ENCODE measurements at regions not wholly inside any gene's neighbourhood (a gene's known extent, or its start where the extent isn't known, plus 50 kb on each side); places are given as distances from the start of the nearest gene placed in this dataset.

DNA sequence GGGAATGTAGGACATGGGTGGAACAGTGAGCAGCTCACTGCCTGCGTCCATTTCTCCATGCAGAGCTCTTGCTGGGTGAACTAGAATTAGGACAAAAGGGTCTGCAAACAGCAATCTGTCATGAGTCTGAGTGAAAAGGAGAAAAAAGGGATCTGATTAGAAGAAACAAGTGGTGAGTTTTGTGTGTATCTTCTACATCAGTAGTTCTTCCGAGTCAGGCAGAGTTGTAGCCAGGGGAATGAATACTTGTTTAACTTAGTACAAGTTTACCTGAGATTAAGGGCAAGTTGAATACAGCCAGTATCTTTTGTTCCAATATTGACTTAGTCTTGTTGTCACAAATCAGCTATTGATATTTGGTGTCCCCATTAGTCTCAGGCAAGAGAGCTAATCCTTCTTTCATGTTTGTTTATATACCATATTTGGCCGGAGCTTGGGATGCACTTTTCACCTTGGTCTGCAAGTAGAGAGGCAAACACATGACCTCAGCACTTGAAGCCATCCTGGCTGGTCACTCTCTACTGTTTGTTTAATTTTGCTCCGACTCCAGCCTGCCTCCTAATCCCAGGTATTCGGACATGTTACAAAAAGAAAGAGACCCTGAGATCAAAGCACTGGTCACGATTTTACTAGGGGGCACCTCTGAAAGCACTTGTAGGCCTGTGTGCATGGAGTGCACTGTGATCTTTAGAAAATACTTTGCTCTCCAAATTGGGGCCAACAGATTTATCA lies 211.0 kb upstream of the NT5C1B start:
- no peaks in the 10 kb centered on the region for H3K36me3 ChIP-seq (replicated peaks; ENCODE audit: low read depth, low read length)
- no peak overlapping the region for H2AFZ ChIP-seq (ENCODE audit: low read depth, low read length)
- H3K9me3 ChIP-seq (ENCODE audit: insufficient read depth, low read length) = no peaks in the 10 kb centered on the region
- no peak overlapping the region for H3K9ac ChIP-seq (ENCODE audit: low read length)
- no peaks in the 10 kb centered on the region for H3K27me3 ChIP-seq (ENCODE audit: low read depth, low read length)
- no peak for TF ChIP-seq EZH2phosphoT487 (IDR thresholded peaks at IDR 0.05; ENCODE audit: low read depth)
- no peaks in the 10 kb centered on the region for H3K4me1 ChIP-seq (ENCODE audit: low read length)
- no peaks in the 10 kb centered on the region for H4K20me1 ChIP-seq (ENCODE audit: insufficient read depth, low read length)
- H3K27ac ChIP-seq (ENCODE audit: low read length) = no peak overlapping the region
- H3K4me2 ChIP-seq (ENCODE audit: low read length) = no peak overlapping the region
- H3K79me2 ChIP-seq (ENCODE audit: low read length) = no peaks in the 10 kb centered on the region
- H3K4me3 ChIP-seq (ENCODE audit: low read length) = no peak overlapping the region

DNA sequence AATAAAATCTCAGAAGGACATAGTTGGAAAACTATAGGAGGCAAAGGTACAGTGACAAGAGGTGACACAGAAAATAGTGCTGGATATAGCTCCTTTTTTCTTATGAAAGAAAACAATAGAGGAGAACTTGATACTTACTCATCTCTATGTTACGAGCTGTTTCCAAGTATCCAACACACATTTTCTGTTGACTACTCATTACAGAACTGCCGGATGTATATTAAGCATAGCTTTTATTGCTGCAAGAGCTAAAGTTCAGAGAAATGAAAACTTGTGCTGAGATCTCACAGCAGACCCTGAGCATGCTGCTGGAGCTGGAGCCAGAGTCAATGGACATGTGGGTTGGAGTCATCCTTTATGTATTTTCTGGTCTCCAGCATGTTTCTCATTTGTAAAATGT lies 210.0 kb upstream of the NT5C1B start:
- Histone ChIP-seq H3K9me3 (ENCODE audit: insufficient read depth, low read length) (no peaks in the 10 kb centered on the region), H3K9ac (ENCODE audit: low read length) (no peak overlapping the region), H3K27me3 (ENCODE audit: low read depth, low read length) (no peaks in the 10 kb centered on the region), H3K27ac (ENCODE audit: low read length) (no peak overlapping the region), H3K4me2 (ENCODE audit: low read length) (no peak overlapping the region), H3K79me2 (ENCODE audit: low read length) (no peaks in the 10 kb centered on the region), H4K20me1 (ENCODE audit: insufficient read depth, low read length) (no peaks in the 10 kb centered on the region), H3K4me3 (ENCODE audit: low read length) (no peak overlapping the region), H3K4me1 (ENCODE audit: low read length) (no peaks in the 10 kb centered on the region), H2AFZ (ENCODE audit: low read depth, low read length) (no peak overlapping the region), H3K36me3 (replicated peaks; ENCODE audit: low read depth, low read length) (no peaks in the 10 kb centered on the region)
- TF ChIP-seq EZH2phosphoT487 (IDR thresholded peaks at IDR 0.05; ENCODE audit: low read depth) = no peak
- TF ChIP-seq, protein P1, sequence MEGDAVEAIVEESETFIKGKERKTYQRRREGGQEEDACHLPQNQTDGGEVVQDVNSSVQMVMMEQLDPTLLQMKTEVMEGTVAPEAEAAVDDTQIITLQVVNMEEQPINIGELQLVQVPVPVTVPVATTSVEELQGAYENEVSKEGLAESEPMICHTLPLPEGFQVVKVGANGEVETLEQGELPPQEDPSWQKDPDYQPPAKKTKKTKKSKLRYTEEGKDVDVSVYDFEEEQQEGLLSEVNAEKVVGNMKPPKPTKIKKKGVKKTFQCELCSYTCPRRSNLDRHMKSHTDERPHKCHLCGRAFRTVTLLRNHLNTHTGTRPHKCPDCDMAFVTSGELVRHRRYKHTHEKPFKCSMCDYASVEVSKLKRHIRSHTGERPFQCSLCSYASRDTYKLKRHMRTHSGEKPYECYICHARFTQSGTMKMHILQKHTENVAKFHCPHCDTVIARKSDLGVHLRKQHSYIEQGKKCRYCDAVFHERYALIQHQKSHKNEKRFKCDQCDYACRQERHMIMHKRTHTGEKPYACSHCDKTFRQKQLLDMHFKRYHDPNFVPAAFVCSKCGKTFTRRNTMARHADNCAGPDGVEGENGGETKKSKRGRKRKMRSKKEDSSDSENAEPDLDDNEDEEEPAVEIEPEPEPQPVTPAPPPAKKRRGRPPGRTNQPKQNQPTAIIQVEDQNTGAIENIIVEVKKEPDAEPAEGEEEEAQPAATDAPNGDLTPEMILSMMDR (IDR thresholded peaks at IDR 0.05; ENCODE audit: low read depth, low read length) = no peak

DNA sequence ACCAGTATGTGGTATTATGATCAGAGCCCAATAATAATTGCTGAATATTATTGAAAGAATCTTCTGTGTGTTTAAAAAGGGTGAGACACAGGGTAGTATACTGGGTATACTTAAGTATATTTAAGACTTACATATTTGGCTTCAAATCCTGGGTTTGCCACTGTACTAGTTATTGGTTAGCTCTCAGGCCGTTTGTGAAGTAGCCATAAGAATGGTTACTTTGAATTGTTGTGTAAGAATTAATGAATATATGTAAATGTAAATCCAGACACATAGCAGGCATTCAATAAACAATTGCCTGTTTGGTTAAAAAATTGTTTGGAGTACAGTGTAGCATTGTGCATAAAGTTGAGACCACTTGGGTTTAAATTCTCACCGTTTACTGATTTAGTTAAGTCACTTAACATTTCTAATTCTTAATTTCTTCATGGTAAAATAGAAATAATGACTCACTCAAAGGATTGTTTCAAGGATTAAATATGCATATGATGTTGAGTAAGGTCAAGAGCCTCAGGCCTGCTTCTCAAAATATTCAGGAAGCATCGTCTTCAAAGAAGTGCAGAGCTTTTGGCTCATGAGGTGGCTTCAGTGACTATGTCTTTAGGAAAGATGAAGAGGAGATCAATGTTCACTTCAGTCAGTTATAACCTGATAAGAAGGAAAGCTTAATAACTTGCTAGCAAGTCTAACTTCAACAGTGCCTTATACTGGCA lies 207.9 kb upstream of the NT5C1B start:
- H4K20me1 ChIP-seq (ENCODE audit: insufficient read depth, low read length) = no peaks in the 10 kb centered on the region
- H3K9ac ChIP-seq (ENCODE audit: low read length) = no peak overlapping the region
- H3K4me2 ChIP-seq (ENCODE audit: low read length) = no peak overlapping the region
- no peaks in the 10 kb centered on the region for H3K4me1 ChIP-seq (ENCODE audit: low read length)
- no peaks in the 10 kb centered on the region for H3K9me3 ChIP-seq (ENCODE audit: insufficient read depth, low read length)
- no peaks in the 10 kb centered on the region for H3K27me3 ChIP-seq (ENCODE audit: low read depth, low read length)
- H2AFZ ChIP-seq (ENCODE audit: low read depth, low read length) = no peak overlapping the region
- no peaks in the 10 kb centered on the region for H3K36me3 ChIP-seq (replicated peaks; ENCODE audit: low read depth, low read length)
- no peaks in the 10 kb centered on the region for H3K79me2 ChIP-seq (ENCODE audit: low read length)
- H3K4me3 ChIP-seq (ENCODE audit: low read length) = no peak overlapping the region
- no peak for TF ChIP-seq EZH2phosphoT487 (IDR thresholded peaks at IDR 0.05; ENCODE audit: low read depth)
- TF ChIP-seq, protein P1 (IDR thresholded peaks at IDR 0.05; ENCODE audit: low read depth, low read length) = no peak
- no peak overlapping the region for H3K27ac ChIP-seq (ENCODE audit: low read length)

DNA sequence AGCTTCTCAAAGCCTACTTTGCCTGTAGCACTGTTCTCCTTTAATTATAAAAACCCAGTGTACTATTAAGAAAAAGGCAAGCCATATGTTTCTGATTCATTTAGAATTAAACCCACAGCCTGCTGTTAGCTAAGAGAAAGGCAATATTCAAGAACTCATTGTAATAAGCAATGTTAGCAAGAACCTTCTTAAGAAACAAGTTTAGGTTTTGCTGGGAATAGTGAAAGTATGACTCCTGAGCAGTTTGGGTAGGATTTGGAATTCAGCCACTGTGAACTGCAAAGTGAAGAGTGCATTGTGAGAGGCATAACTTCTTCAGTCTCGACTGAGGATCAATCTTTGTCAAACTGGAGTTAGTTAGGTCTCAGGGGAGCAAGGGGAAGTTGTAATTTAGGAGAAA lies 206.5 kb upstream of the NT5C1B start:
- Histone ChIP-seq H3K4me1 (ENCODE audit: low read length) (no peaks in the 10 kb centered on the region), H4K20me1 (ENCODE audit: insufficient read depth, low read length) (no peaks in the 10 kb centered on the region), H3K36me3 (replicated peaks; ENCODE audit: low read depth, low read length) (no peaks in the 10 kb centered on the region), H3K27me3 (ENCODE audit: low read depth, low read length) (no peaks in the 10 kb centered on the region), H3K27ac (ENCODE audit: low read length) (no peak overlapping the region), H3K9ac (ENCODE audit: low read length) (no peak overlapping the region), H3K4me3 (ENCODE audit: low read length) (no peak overlapping the region), H3K9me3 (ENCODE audit: insufficient read depth, low read length) (no peaks in the 10 kb centered on the region), H2AFZ (ENCODE audit: low read depth, low read length) (no peak overlapping the region), H3K79me2 (ENCODE audit: low read length) (no peaks in the 10 kb centered on the region), H3K4me2 (ENCODE audit: low read length) (no peak overlapping the region)
- TF ChIP-seq EZH2phosphoT487 (IDR thresholded peaks at IDR 0.05; ENCODE audit: low read depth) = no peak
- TF ChIP-seq, protein P1 (IDR thresholded peaks at IDR 0.05; ENCODE audit: low read depth, low read length) = no peak
